Nephron progenitor cell (in vitro differentiated cells): ENCODE measurements at regions not wholly inside any gene's neighbourhood (a gene's known extent, or its start where the extent isn't known, plus 50 kb on each side); places are given as distances from the start of the nearest gene placed in this dataset.

Experiments
- DNase-seq: peaks from one replicate; pipeline ENCODE4 v3.0.0; 2021
- H3K27ac Mint-ChIP-seq: 2 replicates; pipeline ENCODE4 v1.8.0; 2021; ENCODE audit warnings: mild to moderate bottlenecking, moderate library complexity, mixed read lengths
- H3K27me3 Mint-ChIP-seq: 2 replicates; pipeline ENCODE4 v1.8.0; 2021; ENCODE audit warnings: mild to moderate bottlenecking, low read depth, mixed read lengths; ENCODE audit not compliant: poor library complexity
- H3K36me3 Mint-ChIP-seq: 2 replicates; pipeline ENCODE4 v1.8.0; 2021; ENCODE audit warnings: low read depth, mixed read lengths
- H3K4me1 Mint-ChIP-seq: 2 replicates; pipeline ENCODE4 v1.8.0; 2021; ENCODE audit warnings: mixed read lengths
- H3K4me3 Mint-ChIP-seq: 2 replicates; pipeline ENCODE4 v1.8.0; 2021; ENCODE audit warnings: mild to moderate bottlenecking, moderate library complexity, mixed read lengths
- H3K9me3 Mint-ChIP-seq: 2 replicates; pipeline ENCODE4 v1.8.0; 2021; ENCODE audit warnings: mild to moderate bottlenecking, moderate library complexity, mixed read lengths
- TF ChIP-seq, protein P1 (sequence below): fragments of 200-600 bp; sonication (generic); IDR thresholded peaks from 2 replicates; pipeline ENCODE4 v1.5.0; 2021; ENCODE audit warnings: antibody characterized with exemption

DNA sequence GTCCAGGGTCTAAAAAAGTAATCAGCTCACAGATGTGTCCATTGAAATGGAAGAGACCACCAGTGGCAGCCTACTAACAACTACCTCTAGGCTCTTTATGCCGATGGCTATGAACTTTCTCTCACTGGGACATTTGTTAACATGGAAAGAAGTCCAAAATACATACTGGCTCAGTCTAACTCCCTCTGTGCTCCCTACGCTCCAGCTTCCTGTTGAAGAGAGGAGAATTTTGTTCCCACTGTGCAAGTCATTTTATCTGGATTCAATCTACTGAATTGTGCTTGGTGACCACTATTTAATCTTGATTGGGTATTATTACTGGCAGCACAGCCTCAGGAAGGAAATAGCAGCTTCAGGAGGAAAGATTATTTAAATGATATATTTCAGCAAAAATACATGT lies 128.8 kb upstream of the ARGLU1 start:
- DNase-seq: no peak
- no peak overlapping the region for H3K4me3 Mint-ChIP-seq
- H3K27me3 Mint-ChIP-seq: no peaks in the 10 kb centered on the region
- peaks cover 26% of the 10 kb centered on the region for H3K4me1 Mint-ChIP-seq
- H3K27ac Mint-ChIP-seq: no peak overlapping the region
- no peaks in the 10 kb centered on the region for H3K36me3 Mint-ChIP-seq
- TF ChIP-seq, protein P1, sequence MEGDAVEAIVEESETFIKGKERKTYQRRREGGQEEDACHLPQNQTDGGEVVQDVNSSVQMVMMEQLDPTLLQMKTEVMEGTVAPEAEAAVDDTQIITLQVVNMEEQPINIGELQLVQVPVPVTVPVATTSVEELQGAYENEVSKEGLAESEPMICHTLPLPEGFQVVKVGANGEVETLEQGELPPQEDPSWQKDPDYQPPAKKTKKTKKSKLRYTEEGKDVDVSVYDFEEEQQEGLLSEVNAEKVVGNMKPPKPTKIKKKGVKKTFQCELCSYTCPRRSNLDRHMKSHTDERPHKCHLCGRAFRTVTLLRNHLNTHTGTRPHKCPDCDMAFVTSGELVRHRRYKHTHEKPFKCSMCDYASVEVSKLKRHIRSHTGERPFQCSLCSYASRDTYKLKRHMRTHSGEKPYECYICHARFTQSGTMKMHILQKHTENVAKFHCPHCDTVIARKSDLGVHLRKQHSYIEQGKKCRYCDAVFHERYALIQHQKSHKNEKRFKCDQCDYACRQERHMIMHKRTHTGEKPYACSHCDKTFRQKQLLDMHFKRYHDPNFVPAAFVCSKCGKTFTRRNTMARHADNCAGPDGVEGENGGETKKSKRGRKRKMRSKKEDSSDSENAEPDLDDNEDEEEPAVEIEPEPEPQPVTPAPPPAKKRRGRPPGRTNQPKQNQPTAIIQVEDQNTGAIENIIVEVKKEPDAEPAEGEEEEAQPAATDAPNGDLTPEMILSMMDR: no peak
- H3K9me3 Mint-ChIP-seq: no peaks in the 10 kb centered on the region

GRCh38 chr13:106696140-106696539 lies 128.2 kb upstream of the ARGLU1 start:
- Mint-ChIP-seq H3K27me3 (no peaks in the 10 kb centered on the region), H3K4me3 (no peak overlapping the region), H3K4me1 (peaks cover 27% of the 10 kb centered on the region), H3K27ac (no peak overlapping the region), H3K36me3 (no peaks in the 10 kb centered on the region), H3K9me3 (no peaks in the 10 kb centered on the region)
- DNase-seq: no peak
- TF ChIP-seq, protein P1: no peak

- Mint-ChIP-seq H3K27ac (no peak overlapping the region), H3K4me3 (no peak overlapping the region), H3K9me3 (no peaks in the 10 kb centered on the region), H3K4me1 (peaks cover 23% of the 10 kb centered on the region), H3K27me3 (no peaks in the 10 kb centered on the region), H3K36me3 (no peaks in the 10 kb centered on the region)
- TF ChIP-seq, protein P1: no peak
- no peak for DNase-seq
Observed at GRCh38 chr13:106695139-106695538, 127.2 kb upstream of the ARGLU1 start.

DNA sequence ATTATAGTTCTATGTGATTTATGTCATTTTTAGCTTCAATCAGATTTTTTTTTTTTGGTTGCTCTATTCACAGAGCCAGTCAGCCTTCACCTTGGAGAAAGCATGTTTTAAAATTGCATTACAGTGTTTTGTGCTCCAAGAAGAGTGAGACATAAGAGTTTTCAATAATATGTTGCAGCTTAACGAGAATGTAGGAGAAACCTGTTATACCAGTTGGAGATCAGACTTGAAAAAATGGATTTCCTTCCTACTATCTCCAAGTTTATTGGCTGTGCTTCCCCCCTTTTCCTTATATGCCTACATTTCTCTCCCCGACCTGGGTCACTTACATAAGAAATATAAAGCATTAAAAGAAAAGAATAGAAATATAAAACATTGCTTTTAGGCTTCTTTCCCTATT lies 123.9 kb upstream of the ARGLU1 start:
- Mint-ChIP-seq H3K4me1 (peaks cover 15% of the 10 kb centered on the region), H3K9me3 (no peaks in the 10 kb centered on the region), H3K27me3 (no peaks in the 10 kb centered on the region), H3K4me3 (no peak overlapping the region), H3K36me3 (no peaks in the 10 kb centered on the region), H3K27ac (no peak overlapping the region)
- TF ChIP-seq, protein P1: no peak
- no peak for DNase-seq

- H3K27me3 Mint-ChIP-seq: no peaks in the 10 kb centered on the region
- no peaks in the 10 kb centered on the region for H3K9me3 Mint-ChIP-seq
- no peaks in the 10 kb centered on the region for H3K36me3 Mint-ChIP-seq
- DNase-seq: no peak
- H3K4me1 Mint-ChIP-seq: peaks cover 15% of the 10 kb centered on the region
- TF ChIP-seq, protein P1: no peak
- H3K27ac Mint-ChIP-seq: no peak overlapping the region
- H3K4me3 Mint-ChIP-seq: no peak overlapping the region
Observed at GRCh38 chr13:106691341-106691740, 123.4 kb upstream of the ARGLU1 start.

DNA sequence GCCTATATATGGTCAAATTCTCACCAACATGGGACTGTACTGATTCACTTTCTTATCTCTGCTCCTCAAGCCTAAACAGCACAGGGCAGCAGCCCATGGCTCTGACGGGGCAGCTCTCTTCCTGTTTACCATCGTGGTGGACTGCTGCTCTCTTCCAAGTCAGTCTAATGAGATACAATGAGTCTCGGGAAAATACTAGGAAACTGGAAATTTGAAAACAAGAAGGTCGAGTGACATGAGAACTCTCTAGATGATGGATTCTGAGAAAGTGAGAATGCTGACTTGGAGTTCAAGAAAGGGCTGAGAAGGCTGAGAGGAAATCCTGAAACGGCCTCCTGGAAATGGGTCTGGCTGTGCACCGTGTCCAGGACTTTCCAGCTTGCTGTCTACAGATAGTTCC lies 122.8 kb upstream of the ARGLU1 start:
- H3K27ac Mint-ChIP-seq: no peak overlapping the region
- H3K27me3 Mint-ChIP-seq: no peaks in the 10 kb centered on the region
- DNase-seq: no peak
- no peaks in the 10 kb centered on the region for H3K36me3 Mint-ChIP-seq
- H3K4me1 Mint-ChIP-seq: peaks cover 19% of the 10 kb centered on the region
- TF ChIP-seq, protein P1: no peak
- H3K9me3 Mint-ChIP-seq: no peaks in the 10 kb centered on the region
- H3K4me3 Mint-ChIP-seq: no peak overlapping the region
